Keratinocyte (primary cell): ENCODE measurements at regions not wholly inside any gene's neighbourhood (a gene's known extent, or its start where the extent isn't known, plus 50 kb on each side); places are given as distances from the start of the nearest gene placed in this dataset.

Source experiments
- DNase-seq: peaks from one replicate; pipeline ENCODE4 v3.0.0-alpha.2; 2011; ENCODE audit warnings: low read depth, missing footprints, low spot score
- FAIRE-seq: peaks from 2 replicates; lab custom pipeline; 2011; peaks lifted over from hg19 to GRCh38; lab: Jason Lieb, UNC
- H2AFZ ChIP-seq: 2 replicates; pipeline ENCODE4 v1.6.0; 2012; ENCODE audit warnings: low read length, control low read depth, inconsistent platforms; ENCODE audit not compliant: control insufficient read depth
- H3K27ac ChIP-seq: 2 replicates; pipeline ENCODE4 v1.5.1; 2011; ENCODE audit warnings: low read length; ENCODE audit not compliant: control insufficient read depth, insufficient read depth
- H3K27me3 ChIP-seq: 3 replicates; pipeline ENCODE4 v1.6.0; 2011; ENCODE audit warnings: low read length; ENCODE audit not compliant: control insufficient read depth, insufficient read depth; ENCODE audit errors: extremely low read depth
- H3K36me3 ChIP-seq, 2 experiments: 2 replicates in 1 of 2; 3 replicates in 1 of 2; pipeline ENCODE4 v1.5.1; 2011; ENCODE audit warnings: low read length in 2 of 2, mild to moderate bottlenecking in 1 of 2; ENCODE audit not compliant: control insufficient read depth in 2 of 2, insufficient read depth in 2 of 2; ENCODE audit errors: extremely low read depth in 1 of 2
- H3K4me1 ChIP-seq: 3 replicates; pipeline ENCODE4 v1.5.1; 2011; ENCODE audit warnings: low read length; ENCODE audit not compliant: control insufficient read depth, insufficient read depth; ENCODE audit errors: extremely low read depth
- H3K4me2 ChIP-seq: 3 replicates; pipeline ENCODE4 v1.6.0; 2011; ENCODE audit warnings: low read depth, low read length; ENCODE audit not compliant: control insufficient read depth, insufficient read depth; ENCODE audit errors: extremely low read depth
- H3K4me3 ChIP-seq, 3 experiments: fragments of 200-600 bp in 1 of 3; sonication (generic) in 1 of 3; 2 replicates in 2 of 3; 3 replicates in 1 of 3; pipeline ENCODE4 v1.5.1; 2011 to 2016; ENCODE audit warnings: low read length in 3 of 3, mild to moderate bottlenecking in 3 of 3, control low read depth in 2 of 3, inconsistent platforms in 1 of 3, low read depth in 1 of 3, mixed read lengths in 1 of 3, mixed run types in 1 of 3, moderate library complexity in 1 of 3; ENCODE audit not compliant: control insufficient read depth in 2 of 3, insufficient read depth in 2 of 3; ENCODE audit errors: extremely low read depth in 1 of 3
- H3K79me2 ChIP-seq: 2 replicates; pipeline ENCODE4 v1.6.0; 2012; ENCODE audit warnings: low read length; ENCODE audit not compliant: control insufficient read depth, insufficient read depth
- H3K9ac ChIP-seq: 3 replicates; pipeline ENCODE4 v1.6.0; 2011; ENCODE audit warnings: low read length; ENCODE audit not compliant: control insufficient read depth, insufficient read depth; ENCODE audit errors: extremely low read depth
- H3K9me1 ChIP-seq: 3 replicates; pipeline ENCODE4 v1.6.0; 2011; ENCODE audit warnings: low read length; ENCODE audit not compliant: control insufficient read depth, insufficient read depth; ENCODE audit errors: extremely low read depth
- H3K9me3 ChIP-seq: 2 replicates; pipeline ENCODE4 v1.5.1; 2012; ENCODE audit warnings: low read depth, low read length; ENCODE audit not compliant: control insufficient read depth
- H4K20me1 ChIP-seq: 3 replicates; pipeline ENCODE4 v1.6.0; 2011; ENCODE audit warnings: low read length; ENCODE audit not compliant: control insufficient read depth, insufficient read depth; ENCODE audit errors: extremely low read depth
- CTCF ChIP-seq, 3 experiments: IDR thresholded peaks in 1 of 3; conservative IDR thresholded peaks in 1 of 3; optimal IDR thresholded peaks in 1 of 3; 2 replicates in 2 of 3; 3 replicates in 1 of 3; pipeline versions ENCODE3 to v1.5.1; 2011; ENCODE audit warnings: low read length in 3 of 3, mild to moderate bottlenecking in 3 of 3, moderate library complexity in 2 of 3, control low read depth in 1 of 3, inconsistent platforms in 1 of 3; ENCODE audit not compliant: insufficient read depth in 2 of 3; ENCODE audit errors: extremely low read depth in 1 of 3
- EZH2 ChIP-seq: IDR thresholded peaks from one replicate; pipeline ENCODE4 v1.6.1; 2012; ENCODE audit warnings: inconsistent platforms, mild to moderate bottlenecking, low read length, moderate library complexity
- dilution Hi-C: fragments of 300-500 bp; cut with MboI; formaldehyde crosslinking; loops from one replicate; pipeline ENCODE4 v1.7.0; 2020; ENCODE audit warnings: low sequenced_read_pairs; ENCODE audit not compliant: extremely low pct_ligation_motif_present

DNA sequence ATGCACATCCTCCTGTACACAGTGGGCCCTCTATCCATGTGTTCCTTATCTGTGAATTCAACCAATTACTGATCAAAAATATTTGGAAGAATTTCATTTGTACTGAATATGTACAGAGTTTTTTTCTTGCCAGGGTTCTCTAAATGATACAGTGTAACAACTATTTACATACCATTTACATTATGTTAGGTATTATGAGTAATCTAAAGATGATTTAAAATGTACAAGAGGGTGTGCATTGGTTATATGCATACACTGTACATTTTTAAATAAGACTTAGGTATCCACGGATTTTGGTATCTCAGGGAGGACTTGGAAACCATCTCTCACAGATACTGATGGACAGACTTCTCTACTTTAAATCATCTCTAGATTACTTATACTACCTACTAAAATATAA, 1333.9 kb downstream of the PCDH18 start:
- dilution Hi-C loops = no loop called here
- H3K9me1 ChIP-seq = no peaks in the 10 kb centered on the region
- H3K27me3 ChIP-seq = no peaks in the 10 kb centered on the region
- no peak overlapping the region for H3K9ac ChIP-seq
- no peaks in the 10 kb centered on the region for H3K9me3 ChIP-seq
- no peak overlapping the region for H3K27ac ChIP-seq
- FAIRE-seq = no peak
- no peaks in the 10 kb centered on the region for H4K20me1 ChIP-seq
- no peak for TF ChIP-seq EZH2
- no peak for TF ChIP-seq CTCF (optimal IDR thresholded peaks at IDR 0.05 in 1 of 3, IDR thresholded peaks at IDR 0.05 in 1 of 3, conservative IDR thresholded peaks at IDR 0.05 in 1 of 3; ENCODE audit: extremely low read depth in 1 of 3, insufficient read depth in 2 of 3, low read length in 3 of 3)
- H3K4me2 ChIP-seq = no peak overlapping the region
- no peak overlapping the region for H2AFZ ChIP-seq
- no peaks in the 10 kb centered on the region for H3K79me2 ChIP-seq
- no peak for DNase-seq
- no peaks in the 10 kb centered on the region for H3K4me1 ChIP-seq
- no peak overlapping the region for H3K4me3 ChIP-seq
- H3K36me3 ChIP-seq = no peaks in the 10 kb centered on the region

DNA sequence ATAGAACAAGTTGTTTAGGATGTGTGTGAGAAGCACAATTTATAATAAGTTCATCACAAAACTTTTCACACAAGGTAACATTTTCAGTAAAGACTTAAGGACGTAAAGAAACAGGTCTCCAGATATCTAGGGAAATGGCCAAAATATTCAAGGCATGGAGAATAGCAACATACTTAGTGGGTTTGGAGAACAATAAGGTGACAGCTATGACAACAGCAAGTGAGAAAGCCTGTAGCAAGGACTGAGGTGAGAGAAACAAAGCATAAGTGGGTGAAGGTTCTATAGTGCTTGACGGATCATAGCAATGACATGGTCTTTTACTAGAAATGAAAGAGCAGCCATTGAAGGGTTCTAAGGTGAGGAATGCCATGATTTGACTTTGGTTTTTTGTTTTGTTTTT, 1337.3 kb downstream of the PCDH18 start:
- H3K27me3 ChIP-seq = no peaks in the 10 kb centered on the region
- no peaks in the 10 kb centered on the region for H3K9me3 ChIP-seq
- no peak overlapping the region for H3K9ac ChIP-seq
- no peak for TF ChIP-seq CTCF (optimal IDR thresholded peaks at IDR 0.05 in 1 of 3, IDR thresholded peaks at IDR 0.05 in 1 of 3, conservative IDR thresholded peaks at IDR 0.05 in 1 of 3; ENCODE audit: extremely low read depth in 1 of 3, insufficient read depth in 2 of 3, low read length in 3 of 3)
- TF ChIP-seq EZH2 = no peak
- no peak overlapping the region for H3K27ac ChIP-seq
- H3K79me2 ChIP-seq = no peaks in the 10 kb centered on the region
- H3K4me3 ChIP-seq = no peak overlapping the region
- no peak overlapping the region for H2AFZ ChIP-seq
- dilution Hi-C loops = no loop called here
- no peaks in the 10 kb centered on the region for H4K20me1 ChIP-seq
- no peak for FAIRE-seq
- no peaks in the 10 kb centered on the region for H3K36me3 ChIP-seq
- no peak overlapping the region for H3K4me2 ChIP-seq
- no peaks in the 10 kb centered on the region for H3K4me1 ChIP-seq
- no peaks in the 10 kb centered on the region for H3K9me1 ChIP-seq
- no peak for DNase-seq
